Endodermal cell (in vitro differentiated cells): ENCODE measurements at regions not wholly inside any gene's neighbourhood (a gene's known extent, or its start where the extent isn't known, plus 50 kb on each side); places are given as distances from the start of the nearest gene placed in this dataset.
A peak's percentile ranks its signal among the peaks of the same experiment; 100 is the strongest.

Experiments
- DNase-seq: peaks from one replicate; pipeline ENCODE4 v3.0.0-alpha.2; 2017
- H3K27ac ChIP-seq: 2 replicates; pipeline ENCODE4 v1.5.1; 2013; ENCODE audit warnings: mild to moderate bottlenecking, low read depth, low read length, moderate library complexity
- H3K27me3 ChIP-seq: 2 replicates; pipeline ENCODE4 v1.6.1; 2013; ENCODE audit warnings: mild to moderate bottlenecking, low read length, moderate library complexity; ENCODE audit not compliant: insufficient read depth, control insufficient read depth, poor library complexity, severe bottlenecking
- H3K36me3 ChIP-seq: 2 replicates; pipeline ENCODE4 v1.7.0; 2013; ENCODE audit warnings: mild to moderate bottlenecking, low read length, moderate library complexity; ENCODE audit not compliant: control insufficient read depth, insufficient read depth
- H3K4me1 ChIP-seq: one replicate; pipeline ENCODE4 v1.7.0; 2013; ENCODE audit warnings: low read length; ENCODE audit not compliant: control insufficient read depth, insufficient read depth
- H3K4me3 ChIP-seq: 2 replicates; pipeline ENCODE4 v1.5.1; 2013; ENCODE audit warnings: mild to moderate bottlenecking, low read length, moderate library complexity
- H3K9ac ChIP-seq: 2 replicates; pipeline ENCODE4 v1.6.1; 2013; ENCODE audit warnings: mild to moderate bottlenecking, low read length, moderate library complexity; ENCODE audit not compliant: poor library complexity, severe bottlenecking; ENCODE audit errors: extremely low read depth
- H3K9me3 ChIP-seq: 2 replicates; pipeline ENCODE4 v1.6.1; 2013; ENCODE audit warnings: mild to moderate bottlenecking, low read length, moderate library complexity; ENCODE audit not compliant: control insufficient read depth
- H3K27ac Mint-ChIP-seq: 2 replicates; pipeline ENCODE4 v1.8.0; 2020; ENCODE audit warnings: mixed read lengths
- H3K27me3 Mint-ChIP-seq: 2 replicates; pipeline ENCODE4 v1.8.0; 2021; ENCODE audit warnings: mild to moderate bottlenecking, mixed read lengths; ENCODE audit not compliant: insufficient read depth
- H3K36me3 Mint-ChIP-seq: 2 replicates; pipeline ENCODE4 v1.8.0; 2020; ENCODE audit warnings: low read depth, mixed read lengths
- H3K4me1 Mint-ChIP-seq: 2 replicates; pipeline ENCODE4 v1.8.0; 2020; ENCODE audit warnings: mixed read lengths
- H3K4me3 Mint-ChIP-seq: 2 replicates; pipeline ENCODE4 v1.8.0; 2020; ENCODE audit warnings: mild to moderate bottlenecking, moderate library complexity, mixed read lengths
- H3K9me3 Mint-ChIP-seq: 2 replicates; pipeline ENCODE4 v1.8.0; 2020; ENCODE audit warnings: mild to moderate bottlenecking, mixed read lengths
- CTCF ChIP-seq: fragments of 200-600 bp; sonication (generic); conservative IDR thresholded peaks from 2 replicates; pipeline ENCODE4 v1.5.0; 2021; ENCODE audit warnings: antibody characterized with exemption, mild to moderate bottlenecking
- WGBS, 2 experiments: methylation state at CpG; one replicate each; pipeline versions ENCODE4 v1.1.5 to v1.1.7; 2013; ENCODE audit warnings: missing lambda C conversion rate in 2 of 2, mixed read lengths in 1 of 2; ENCODE audit not compliant: insufficient coverage in 1 of 2, insufficient read length in 1 of 2; 5-methylcytosine and 5-hydroxymethylcytosine counted together

GRCh38 chr9:111154081-111154562 is 115.9 kb upstream of the LPAR1 start:
- H3K4me3 Mint-ChIP-seq, result no peak overlapping the region
- TF ChIP-seq CTCF, result no peak
- H3K4me1 Mint-ChIP-seq, result peaks cover 2% of the 10 kb centered on the region
- H3K4me3 ChIP-seq, result no peak overlapping the region
- peaks cover 20% of the 10 kb centered on the region for H3K27me3 Mint-ChIP-seq
- H3K9ac ChIP-seq, result no peak overlapping the region
- H3K27me3 ChIP-seq, result peaks cover 31% of the 10 kb centered on the region
- no peaks in the 10 kb centered on the region for H3K9me3 Mint-ChIP-seq
- no peaks in the 10 kb centered on the region for H3K9me3 ChIP-seq
- no peaks in the 10 kb centered on the region for H3K36me3 ChIP-seq
- WGBS, 2 experiments, result 88% methylated on average over 1 of the region's 1 CpG; no CpG with 5 or more reads in 1 of the 2 experiments
- no peak overlapping the region for H3K27ac ChIP-seq
- no peaks in the 10 kb centered on the region for H3K4me1 ChIP-seq
- no peak for DNase-seq
- H3K36me3 Mint-ChIP-seq, result no peaks in the 10 kb centered on the region
- no peak overlapping the region for H3K27ac Mint-ChIP-seq

- Histone ChIP-seq H3K27ac (no peak overlapping the region), H3K27me3 (peaks cover 18% of the 10 kb centered on the region), H3K4me3 (no peak overlapping the region), H3K36me3 (no peaks in the 10 kb centered on the region), H3K4me1 (no peaks in the 10 kb centered on the region), H3K9ac (no peak overlapping the region), H3K9me3 (no peaks in the 10 kb centered on the region)
- WGBS, 2 experiments, result 92% methylated on average over 2 of the region's 2 CpGs; no CpG with 5 or more reads in 1 of the 2 experiments
- Mint-ChIP-seq H3K4me1 (peaks cover 2% of the 10 kb centered on the region), H3K9me3 (no peaks in the 10 kb centered on the region), H3K4me3 (no peak overlapping the region), H3K27me3 (peaks cover 10% of the 10 kb centered on the region), H3K27ac (no peak overlapping the region), H3K36me3 (no peaks in the 10 kb centered on the region)
- no peak for DNase-seq
- no peak for TF ChIP-seq CTCF
Measured at GRCh38 chr9:111152614-111153406, 114.5 kb upstream of the LPAR1 start.

- peak; percentile 54 for TF ChIP-seq CTCF
- no peaks in the 10 kb centered on the region for H3K9me3 ChIP-seq
- Mint-ChIP-seq H3K36me3 (no peaks in the 10 kb centered on the region), H3K4me1 (peaks cover 5% of the 10 kb centered on the region), H3K9me3 (no peaks in the 10 kb centered on the region), H3K27me3 (peaks cover 9% of the 10 kb centered on the region), H3K4me3 (no peak overlapping the region), H3K27ac (no peak overlapping the region)
- H3K36me3 ChIP-seq, result no peaks in the 10 kb centered on the region
- no peak overlapping the region for H3K9ac ChIP-seq
- WGBS, 2 experiments, result no CpG with 5 or more reads among the region's 1 CpG
- no peak overlapping the region for H3K4me3 ChIP-seq
- H3K27me3 ChIP-seq, result peaks cover 9% of the 10 kb centered on the region
- no peaks in the 10 kb centered on the region for H3K4me1 ChIP-seq
- no peak overlapping the region for H3K27ac ChIP-seq
- no peak for DNase-seq
Measured at GRCh38 chr9:111151537-111151936, 113.3 kb upstream of the LPAR1 start.
